PFSK-1 (cell line): ENCODE measurements at regions not wholly inside any gene's neighbourhood (a gene's known extent, or its start where the extent isn't known, plus 50 kb on each side); places are given as distances from the start of the nearest gene placed in this dataset.

ENCODE experiments used
- FOXP2 ChIP-seq: optimal IDR thresholded peaks from 2 replicates; pipeline ENCODE3; 2011; ENCODE audit warnings: borderline replicate concordance, control low read depth, inconsistent platforms; ENCODE audit not compliant: insufficient read depth; ENCODE audit errors: extremely low read length, extremely low read depth
- POLR2AphosphoS5 ChIP-seq: IDR thresholded peaks from 2 replicates; pipeline ENCODE4 v1.6.1; 2012; ENCODE audit warnings: low read depth, mild to moderate bottlenecking, control low read depth, low read length, moderate library complexity
- SIN3A ChIP-seq: IDR thresholded peaks from 2 replicates; pipeline ENCODE4 v1.6.1; 2012; ENCODE audit warnings: mild to moderate bottlenecking, low read length, moderate library complexity, borderline replicate concordance; ENCODE audit not compliant: insufficient read depth

- TF ChIP-seq FOXP2 (no peak), POLR2AphosphoS5 (no peak), SIN3A (no peak)
Observed at GRCh38 chr1:50264590-50264989, 155.9 kb downstream of the ELAVL4 start.
